B cell (primary cell): ENCODE measurements at regions not wholly inside any gene's neighbourhood (a gene's known extent, or its start where the extent isn't known, plus 50 kb on each side); places are given as distances from the start of the nearest gene placed in this dataset.

ENCODE experiments used
- EZH2 ChIP-seq: IDR thresholded peaks from 2 replicates; pipeline ENCODE4 v1.6.1; 2012; ENCODE audit warnings: borderline replicate concordance, low read depth, mild to moderate bottlenecking, moderate library complexity, low read length; ENCODE audit not compliant: insufficient read depth, poor library complexity, severe bottlenecking
- TF ChIP-seq, protein P1 (sequence below): fragments of 200-600 bp; IDR thresholded peaks from one replicate; pipeline ENCODE4 v1.8.0; 2022; ENCODE audit warnings: antibody characterized with exemption, mild to moderate bottlenecking

DNA sequence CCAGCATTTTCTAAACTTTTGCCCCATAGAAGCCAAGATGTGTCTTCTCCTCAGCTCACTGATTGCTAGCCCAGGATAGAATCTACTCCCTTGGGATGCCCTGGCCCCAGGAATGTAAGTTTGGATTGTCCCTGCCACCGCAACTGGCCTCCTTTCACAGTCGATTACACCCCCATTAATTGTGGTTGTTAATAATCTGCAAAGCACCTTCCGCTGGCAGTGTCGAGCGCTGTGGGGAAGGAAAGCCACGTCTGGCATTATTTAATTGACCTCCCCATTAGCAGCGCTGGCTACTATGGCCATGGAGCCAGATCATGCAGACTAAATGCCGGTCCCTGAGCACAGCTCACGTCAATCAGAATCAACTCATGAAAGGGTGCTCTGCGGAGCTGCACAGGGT lies 597.3 kb upstream of the PLXNA2 start:
- TF ChIP-seq, protein P1, sequence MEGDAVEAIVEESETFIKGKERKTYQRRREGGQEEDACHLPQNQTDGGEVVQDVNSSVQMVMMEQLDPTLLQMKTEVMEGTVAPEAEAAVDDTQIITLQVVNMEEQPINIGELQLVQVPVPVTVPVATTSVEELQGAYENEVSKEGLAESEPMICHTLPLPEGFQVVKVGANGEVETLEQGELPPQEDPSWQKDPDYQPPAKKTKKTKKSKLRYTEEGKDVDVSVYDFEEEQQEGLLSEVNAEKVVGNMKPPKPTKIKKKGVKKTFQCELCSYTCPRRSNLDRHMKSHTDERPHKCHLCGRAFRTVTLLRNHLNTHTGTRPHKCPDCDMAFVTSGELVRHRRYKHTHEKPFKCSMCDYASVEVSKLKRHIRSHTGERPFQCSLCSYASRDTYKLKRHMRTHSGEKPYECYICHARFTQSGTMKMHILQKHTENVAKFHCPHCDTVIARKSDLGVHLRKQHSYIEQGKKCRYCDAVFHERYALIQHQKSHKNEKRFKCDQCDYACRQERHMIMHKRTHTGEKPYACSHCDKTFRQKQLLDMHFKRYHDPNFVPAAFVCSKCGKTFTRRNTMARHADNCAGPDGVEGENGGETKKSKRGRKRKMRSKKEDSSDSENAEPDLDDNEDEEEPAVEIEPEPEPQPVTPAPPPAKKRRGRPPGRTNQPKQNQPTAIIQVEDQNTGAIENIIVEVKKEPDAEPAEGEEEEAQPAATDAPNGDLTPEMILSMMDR: no peak
- TF ChIP-seq EZH2: no peak
